Hematopoietic multipotent progenitor cell treated with erythropoietin and hydrocortisone succinate and interleukin-3 and kit ligand, for 17 days (in vitro differentiated cells): ENCODE measurements at regions not wholly inside any gene's neighbourhood (a gene's known extent, or its start where the extent isn't known, plus 50 kb on each side); places are given as distances from the start of the nearest gene placed in this dataset.
"Not testable (repeated sequence)": the region's sequence is repeated elsewhere in the genome, so short reads cannot be mapped to it uniquely, and the experiment has no call there.

Source experiments
- DNase-seq: peaks from one replicate; pipeline ENCODE4 v3.0.0-alpha.2; 2015; ENCODE audit warnings: low spot score

GRCh38 chr7:112982441-112983063, 104.1 kb downstream of the GPR85 start:
- no peak for DNase-seq

- DNase-seq: no peak
Measured at GRCh38 chr7:112981966-112982365, 104.7 kb downstream of the GPR85 start.

GRCh38 chr7:112979055-112979454, 107.6 kb downstream of the GPR85 start:
- not testable (repeated sequence) for DNase-seq

GRCh38 chr7:112977244-112977955, 109.2 kb downstream of the GPR85 start:
- not testable (repeated sequence) for DNase-seq

GRCh38 chr7:112970771-112971170, 115.9 kb downstream of the GPR85 start:
- DNase-seq: no peak

GRCh38 chr7:112969946-112970345, 116.7 kb downstream of the GPR85 start:
- no peak for DNase-seq

GRCh38 chr7:112965506-112965905, 121.1 kb downstream of the GPR85 start:
- DNase-seq: no peak

DNA sequence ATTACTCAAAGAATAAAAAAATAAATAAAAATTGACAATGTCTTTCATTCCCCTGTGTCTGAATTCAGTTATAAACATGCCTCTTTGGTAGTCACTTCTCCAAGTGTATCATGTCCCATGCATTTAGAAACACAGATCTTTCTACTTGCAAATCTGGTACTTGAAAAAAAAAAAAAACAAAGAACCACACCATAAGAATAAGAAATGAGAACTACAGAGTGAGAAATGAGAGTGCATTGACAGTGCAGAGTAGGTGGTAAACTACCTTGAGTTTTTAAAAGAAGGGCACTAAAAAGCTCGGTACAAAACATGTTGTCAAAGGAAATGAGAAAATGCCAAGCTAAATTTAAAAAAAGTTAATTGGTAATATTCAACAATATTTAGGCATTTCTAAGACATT, 123.0 kb downstream of the GPR85 start:
- DNase-seq: no peak

GRCh38 chr7:112962815-112963214, 123.8 kb downstream of the GPR85 start:
- DNase-seq: no peak

GRCh38 chr7:112959276-112959675, 127.4 kb downstream of the GPR85 start:
- DNase-seq: no peak

- DNase-seq: no peak
Measured at GRCh38 chr7:112958775-112959174, 127.9 kb downstream of the GPR85 start.

DNA sequence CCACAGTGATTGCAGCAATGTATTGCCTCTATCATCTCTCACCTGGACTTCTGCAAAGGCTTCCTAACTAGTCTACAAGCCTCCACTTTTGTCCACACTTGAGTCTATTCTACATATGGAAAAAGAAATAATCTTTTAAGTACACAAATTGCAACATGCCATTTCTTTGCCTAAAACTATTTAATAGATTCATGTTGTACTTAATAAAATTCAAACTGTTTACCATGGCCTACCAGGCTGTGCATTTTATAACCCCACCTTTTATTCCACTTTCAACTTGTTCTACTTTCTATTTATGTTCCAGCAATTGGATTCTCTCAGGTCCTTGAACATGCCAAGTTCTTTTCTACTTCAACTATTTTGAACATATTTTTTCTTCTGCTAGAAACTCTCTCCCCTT, 128.7 kb downstream of the GPR85 start:
- DNase-seq: no peak

DNA sequence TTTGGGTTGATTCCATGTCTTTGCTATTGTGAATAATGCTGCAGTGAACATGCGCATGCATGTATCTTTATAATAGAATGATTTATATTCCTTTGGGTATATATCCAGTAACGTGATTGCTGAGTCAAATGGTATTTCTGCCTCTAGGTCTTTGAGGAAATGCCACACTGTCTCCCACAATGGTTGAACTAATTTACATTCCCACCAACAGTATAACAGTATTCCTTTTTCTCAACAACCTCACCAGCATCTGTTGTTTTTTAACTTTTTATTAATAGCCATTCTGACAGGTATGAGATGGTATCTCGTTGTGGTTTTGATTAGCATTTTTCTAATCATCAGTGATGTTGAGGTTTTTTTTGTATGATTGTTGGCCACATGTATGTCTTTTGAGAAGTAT, 133.6 kb downstream of the GPR85 start:
- DNase-seq: not testable (repeated sequence)

GRCh38 chr7:112951070-112951469, 135.6 kb downstream of the GPR85 start:
- DNase-seq: no peak

- not testable (repeated sequence) for DNase-seq
Measured at GRCh38 chr7:112949682-112950081, 136.9 kb downstream of the GPR85 start.

DNA sequence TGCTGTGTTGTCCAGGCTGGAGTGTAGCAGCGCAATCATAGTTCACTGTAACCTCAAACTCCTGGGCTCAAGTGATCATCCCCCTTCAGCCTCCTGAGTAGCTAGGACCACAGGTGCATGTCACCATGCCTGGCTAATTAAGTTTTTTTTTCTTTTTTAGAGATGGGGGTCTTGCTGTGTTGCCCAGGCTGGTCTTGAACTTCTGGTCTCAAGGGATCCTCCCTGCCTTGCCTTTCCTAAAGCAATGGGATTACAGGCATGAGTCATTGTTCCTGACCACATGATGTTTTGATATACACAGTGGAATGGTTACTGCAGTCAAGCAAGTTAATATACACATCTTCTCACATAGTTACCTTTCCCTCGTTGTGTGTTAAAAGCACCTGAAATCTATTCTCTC, 140.3 kb downstream of the GPR85 start:
- no peak for DNase-seq

DNA sequence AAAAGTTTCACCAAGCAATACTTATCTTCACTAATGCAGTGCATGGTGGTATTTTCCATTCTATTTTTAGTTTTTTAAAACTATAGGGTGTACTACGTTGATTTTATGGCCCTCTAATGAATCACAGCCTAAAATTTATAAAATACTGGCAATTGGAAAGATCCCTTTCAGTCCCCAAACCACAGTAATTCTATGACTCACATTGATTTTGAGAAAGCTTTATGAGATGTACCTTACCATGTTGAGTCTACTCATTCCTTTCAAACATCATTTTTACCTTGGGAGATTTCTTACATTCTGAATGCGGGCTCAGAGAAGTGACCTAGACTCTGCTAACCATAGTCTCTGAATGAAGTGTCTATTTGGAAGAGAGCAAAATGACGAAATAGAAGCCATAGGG, 141.6 kb downstream of the GPR85 start:
- DNase-seq: no peak

DNA sequence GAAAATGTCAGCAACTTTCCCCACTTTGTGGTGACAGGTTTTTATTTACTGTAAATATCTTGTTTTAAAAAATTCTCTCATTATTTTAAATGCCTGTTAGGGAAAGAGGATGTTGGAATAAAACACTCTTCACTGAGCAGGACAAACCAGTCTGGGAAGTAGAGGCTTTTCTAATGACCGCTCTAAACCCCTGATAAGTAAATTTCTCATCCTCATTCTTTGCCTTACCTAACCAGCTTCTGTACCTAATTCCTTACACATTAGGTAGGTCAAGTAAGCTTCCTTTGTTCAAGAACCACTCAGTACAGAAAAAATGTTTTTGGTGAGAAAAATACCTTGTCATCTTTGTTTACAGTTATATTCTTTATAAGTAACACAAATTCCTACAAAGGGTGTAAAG, 143.6 kb downstream of the GPR85 start:
- DNase-seq: no peak

GRCh38 chr7:112942125-112942524, 144.5 kb downstream of the GPR85 start:
- DNase-seq: not testable (repeated sequence)

DNA sequence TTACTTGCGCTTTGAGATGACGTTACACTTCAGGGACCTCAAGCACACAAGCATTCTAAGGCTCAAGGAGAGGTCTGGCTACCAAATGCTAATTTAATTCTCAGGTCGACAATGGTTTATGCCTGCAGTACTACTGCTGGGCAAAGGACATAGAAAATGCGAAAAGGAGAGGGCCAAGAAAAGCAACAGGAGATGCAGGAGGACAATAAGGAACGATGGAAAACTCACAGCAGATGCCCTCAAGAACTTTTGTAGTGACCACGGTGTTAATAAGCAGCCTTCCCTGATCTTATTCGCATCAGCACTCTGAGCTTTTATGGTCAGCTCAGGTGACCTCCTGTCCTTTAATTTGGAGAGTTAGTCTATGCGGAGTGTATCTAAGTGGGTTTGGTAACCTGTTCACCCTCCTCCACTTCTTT, 146.3 kb downstream of the GPR85 start:
- DNase-seq: no peak

GRCh38 chr7:112939574-112940313, 146.9 kb downstream of the GPR85 start:
- peak; percentile 99 for DNase-seq

DNA sequence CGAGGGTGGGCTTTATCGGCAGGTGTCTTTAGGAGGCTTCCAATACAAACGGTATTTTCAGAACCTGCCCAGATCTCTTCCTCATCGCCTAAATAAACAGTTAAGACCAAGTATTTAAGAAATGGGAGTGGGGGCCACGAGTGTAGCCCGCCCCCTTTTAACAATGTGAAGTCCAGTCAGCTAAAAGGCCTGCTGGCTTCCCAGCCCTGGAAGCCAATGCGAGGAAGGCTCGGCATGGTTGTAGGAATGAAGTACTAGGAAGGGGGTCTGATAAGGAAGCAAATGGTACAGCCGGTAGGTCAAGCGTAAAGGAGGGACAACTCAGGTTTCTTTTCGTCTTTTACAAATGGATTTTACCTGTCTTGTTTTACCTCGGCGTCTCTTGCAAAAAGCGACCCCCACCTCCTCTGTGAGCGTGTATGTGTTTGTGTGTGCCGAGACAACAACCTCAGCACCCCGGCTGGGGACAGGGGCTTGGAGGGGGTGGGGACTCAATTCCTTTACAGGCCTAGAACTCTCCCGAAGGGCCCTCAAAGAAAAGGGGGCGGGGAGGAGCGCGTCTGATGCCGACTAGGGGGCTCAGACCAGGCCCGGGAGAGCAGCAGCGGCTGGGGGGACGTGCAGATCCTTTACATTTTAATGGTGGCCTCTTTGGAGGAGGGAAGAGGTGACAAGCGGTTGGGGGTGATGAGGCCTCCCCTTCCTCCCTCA, 147.6 kb downstream of the GPR85 start:
- DNase-seq: peak; percentile 37
